Non-pigmented ciliary epithelial cell (primary cell): ENCODE measurements at regions not wholly inside any gene's neighbourhood (a gene's known extent, or its start where the extent isn't known, plus 50 kb on each side); places are given as distances from the start of the nearest gene placed in this dataset.
A peak's percentile ranks its signal among the peaks of the same experiment; 100 is the strongest.

Experiments
- DNase-seq: peaks from one replicate; pipeline ENCODE4 v3.0.0-alpha.2; 2010; ENCODE audit warnings: low read depth

DNA sequence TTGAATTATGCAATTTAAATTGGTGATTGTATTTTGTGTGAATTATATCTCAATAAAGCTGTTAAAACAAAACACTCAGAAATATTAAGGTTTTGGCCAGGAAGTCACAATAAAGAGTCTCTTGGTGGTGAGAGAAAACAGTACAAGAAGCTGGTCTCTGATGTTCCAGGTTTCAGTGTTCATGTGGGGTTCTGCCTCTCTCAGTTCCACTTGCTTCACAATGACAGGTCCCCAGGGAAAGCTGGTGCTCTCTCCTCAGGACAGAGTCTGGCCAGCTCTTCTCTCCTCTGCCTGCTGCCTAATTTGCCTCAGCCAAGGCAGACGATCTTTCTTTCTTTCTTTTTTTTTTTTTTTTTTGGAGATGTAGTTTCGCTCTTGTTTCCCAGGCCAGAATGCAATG lies 342.9 kb upstream of the PLXNA2 start:
- no peak for DNase-seq

DNA sequence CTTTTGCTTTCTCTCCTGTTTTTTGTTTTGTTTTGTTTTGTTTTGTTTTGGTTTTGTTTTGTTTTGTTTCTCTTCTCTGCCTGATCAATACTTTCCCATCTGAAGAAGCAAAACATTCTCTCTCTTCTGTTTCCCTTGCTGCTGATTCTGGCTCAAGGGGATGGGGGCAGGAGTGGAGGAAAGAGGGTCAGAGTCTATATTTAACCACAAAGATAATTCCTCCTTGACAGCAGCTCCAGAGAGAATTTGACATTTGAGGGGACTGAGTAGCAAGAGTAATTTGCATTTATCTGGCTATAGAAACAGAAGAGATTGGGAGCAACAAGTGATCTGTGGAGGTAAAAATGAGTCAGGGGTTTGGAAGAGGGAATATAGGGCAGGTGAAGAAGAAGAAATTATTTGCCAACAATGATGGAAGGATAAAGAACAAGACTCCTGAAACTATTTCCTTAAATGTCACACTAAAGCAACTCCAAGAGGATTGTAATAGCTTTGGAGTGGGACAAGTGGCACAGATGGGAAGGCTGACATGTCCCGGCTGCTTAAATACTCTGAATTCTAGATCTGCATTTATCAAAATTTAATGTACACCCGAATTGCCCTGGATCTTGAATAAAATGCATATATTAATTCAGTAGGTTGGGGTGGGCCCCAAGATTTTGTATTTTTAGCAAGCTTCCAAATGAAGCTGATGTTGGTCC lies 349.3 kb upstream of the PLXNA2 start:
- no peak for DNase-seq

GRCh38 chr1:208595236-208595635 lies 351.1 kb upstream of the PLXNA2 start:
- no peak for DNase-seq

DNA sequence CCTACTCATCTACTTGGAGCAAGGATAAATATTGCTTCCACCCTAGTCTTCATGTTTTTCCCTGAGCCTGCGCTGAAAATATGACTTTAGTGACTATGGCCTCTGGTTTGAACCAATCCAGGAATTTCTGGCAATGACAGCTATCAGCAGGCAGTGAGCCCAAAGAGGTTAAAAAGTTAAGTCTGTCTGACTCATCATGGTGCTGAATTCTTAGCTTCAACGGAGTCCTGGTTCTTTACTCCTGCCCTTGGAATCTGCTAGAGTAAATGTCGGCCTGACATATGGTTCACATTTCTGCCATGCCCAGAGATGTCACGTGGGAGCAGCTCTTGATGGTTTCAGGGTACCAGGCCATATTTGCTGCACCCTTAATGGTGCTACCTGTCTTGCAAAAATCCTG lies 351.6 kb upstream of the PLXNA2 start:
- peak; percentile 47 for DNase-seq

- DNase-seq = no peak
Observed at GRCh38 chr1:208597571-208597970, 353.4 kb upstream of the PLXNA2 start.

- DNase-seq = no peak
Observed at GRCh38 chr1:208598021-208598420, 353.8 kb upstream of the PLXNA2 start.

GRCh38 chr1:208599063-208599462 lies 354.9 kb upstream of the PLXNA2 start:
- DNase-seq = no peak

DNA sequence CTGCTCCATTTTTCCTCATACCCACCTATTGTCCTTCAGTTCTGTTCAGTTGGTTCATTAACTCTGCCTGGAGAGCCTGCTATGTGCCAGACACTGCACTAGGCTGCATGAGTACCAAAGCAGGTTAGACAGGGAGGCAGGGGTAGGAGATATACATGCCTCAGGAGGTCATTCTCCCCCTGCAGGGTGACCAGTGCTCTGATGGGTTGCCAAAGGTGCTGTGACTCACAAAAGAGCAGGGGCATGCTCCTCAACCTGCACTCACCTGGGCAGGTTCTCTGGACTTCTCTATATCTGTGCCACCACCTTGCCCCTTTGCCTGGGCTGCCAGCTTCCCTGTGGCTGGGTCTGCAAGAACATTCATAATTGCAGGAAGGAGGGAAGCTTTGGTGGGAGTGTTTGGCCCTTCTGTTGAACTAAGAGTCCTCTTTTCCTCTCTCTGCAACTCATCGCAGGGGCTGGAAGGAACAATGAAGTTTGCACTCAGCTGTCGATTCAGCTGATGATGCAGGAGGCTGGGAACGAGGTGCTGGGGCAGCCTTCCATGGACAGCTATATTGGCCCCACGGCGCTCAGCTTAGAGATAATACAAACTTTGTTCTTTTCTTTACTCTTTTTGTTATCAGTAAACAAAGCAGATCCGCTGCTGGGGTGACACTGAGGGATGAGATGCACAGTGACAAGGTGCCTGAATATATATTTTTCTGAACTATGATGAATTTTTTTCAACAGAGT lies 356.4 kb upstream of the PLXNA2 start:
- DNase-seq = no peak

- DNase-seq = no peak
Observed at GRCh38 chr1:208601561-208601960, 357.4 kb upstream of the PLXNA2 start.

DNA sequence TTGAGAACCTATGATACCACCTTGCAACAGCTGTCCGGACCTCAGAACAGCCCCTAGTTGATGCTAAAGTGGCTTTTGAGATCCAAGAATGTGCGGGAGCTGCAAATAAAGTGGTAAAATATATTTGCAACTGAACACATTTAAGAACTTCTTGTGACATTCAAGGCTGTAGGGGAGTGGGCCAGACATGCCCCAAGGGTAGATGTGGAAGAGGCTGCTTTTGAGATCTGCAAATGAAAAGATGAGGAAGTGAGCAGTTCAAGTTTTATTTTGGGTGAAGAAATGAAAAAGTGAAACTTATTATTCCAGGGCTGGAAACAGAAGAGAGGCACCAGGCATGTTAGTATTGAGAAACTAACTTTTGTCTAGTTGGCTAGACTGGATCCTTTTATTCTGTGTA lies 359.5 kb upstream of the PLXNA2 start:
- DNase-seq = no peak

- DNase-seq = peak; percentile 13
Observed at GRCh38 chr1:208604295-208604694, 360.1 kb upstream of the PLXNA2 start.

GRCh38 chr1:208606959-208607358 lies 362.8 kb upstream of the PLXNA2 start:
- no peak for DNase-seq

GRCh38 chr1:208607616-208608015 lies 363.4 kb upstream of the PLXNA2 start:
- DNase-seq = no peak

GRCh38 chr1:208614610-208615009 lies 370.4 kb upstream of the PLXNA2 start:
- DNase-seq = no peak

DNA sequence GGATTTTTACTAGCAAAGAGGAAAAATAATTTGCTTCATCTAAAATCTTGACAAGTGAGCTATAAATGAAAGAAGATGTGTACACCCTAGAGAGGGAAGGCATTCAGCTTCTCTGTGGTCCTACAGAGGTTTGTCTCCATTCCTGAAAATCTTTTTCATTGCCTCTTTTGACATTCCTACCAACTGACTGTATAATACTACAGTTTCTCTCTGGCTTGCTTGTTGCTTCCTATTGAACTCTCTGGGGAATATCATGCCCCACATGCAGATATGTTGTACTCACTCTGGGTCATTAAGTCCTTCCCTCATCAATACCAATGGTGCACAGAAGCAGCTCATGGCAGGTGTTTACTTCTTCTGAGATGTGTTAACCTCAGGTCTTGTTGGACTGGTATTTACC lies 371.2 kb upstream of the PLXNA2 start:
- DNase-seq = no peak

- DNase-seq = no peak
Observed at GRCh38 chr1:208616776-208617175, 372.6 kb upstream of the PLXNA2 start.

- no peak for DNase-seq
Observed at GRCh38 chr1:208628022-208628914, 384.1 kb upstream of the PLXNA2 start.

- DNase-seq = no peak
Observed at GRCh38 chr1:208631092-208631491, 386.9 kb upstream of the PLXNA2 start.

GRCh38 chr1:208631506-208631905 lies 387.3 kb upstream of the PLXNA2 start:
- no peak for DNase-seq

- DNase-seq = no peak
Observed at GRCh38 chr1:208634346-208635140, 390.4 kb upstream of the PLXNA2 start.

DNA sequence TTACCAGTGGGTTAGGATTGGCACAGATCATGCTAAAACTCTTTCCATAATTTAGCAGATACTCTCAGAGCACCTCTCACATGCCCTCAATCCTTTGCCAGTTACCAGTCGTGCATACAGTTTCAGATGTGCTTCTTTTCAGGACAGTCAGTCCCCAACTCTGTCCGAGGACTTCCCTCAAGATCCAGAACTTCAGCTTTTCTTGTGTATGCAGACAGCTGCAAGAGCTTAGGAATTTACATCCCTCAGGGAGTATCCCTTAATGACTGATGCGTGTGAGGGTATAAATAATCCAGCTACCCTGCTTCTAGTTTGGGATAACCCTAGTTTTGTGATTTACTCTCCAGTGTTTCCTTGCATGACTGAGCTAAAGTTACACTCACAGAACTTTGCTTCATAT lies 393.0 kb upstream of the PLXNA2 start:
- DNase-seq = no peak

DNA sequence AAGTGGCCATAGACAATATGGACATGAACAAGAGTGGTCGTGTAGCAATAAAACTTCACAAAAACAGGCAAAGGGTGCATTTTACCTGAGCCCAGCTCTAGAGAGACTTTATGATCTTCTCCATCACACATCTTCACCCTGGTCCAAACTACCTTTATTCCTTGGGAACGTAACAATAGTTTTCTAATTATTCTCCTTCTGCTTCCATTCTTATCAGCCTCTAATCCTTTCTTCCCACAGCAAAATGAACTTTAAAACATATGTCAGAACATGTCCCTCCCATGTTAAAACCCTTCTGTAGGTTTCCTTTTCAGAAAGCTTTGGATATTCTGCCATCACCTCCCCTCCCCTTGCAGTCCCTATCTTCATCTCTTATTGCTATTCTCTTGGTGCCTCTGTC lies 395.2 kb upstream of the PLXNA2 start:
- DNase-seq = no peak
